Nephron progenitor cell (in vitro differentiated cells): ENCODE measurements at regions not wholly inside any gene's neighbourhood (a gene's known extent, or its start where the extent isn't known, plus 50 kb on each side); places are given as distances from the start of the nearest gene placed in this dataset.
A peak's percentile ranks its signal among the peaks of the same experiment; 100 is the strongest.

ENCODE experiments used
- DNase-seq: peaks from one replicate; pipeline ENCODE4 v3.0.0; 2021
- H3K27ac Mint-ChIP-seq: 2 replicates; pipeline ENCODE4 v1.8.0; 2021; ENCODE audit warnings: mild to moderate bottlenecking, moderate library complexity, mixed read lengths
- H3K27me3 Mint-ChIP-seq: 2 replicates; pipeline ENCODE4 v1.8.0; 2021; ENCODE audit warnings: mild to moderate bottlenecking, low read depth, mixed read lengths; ENCODE audit not compliant: poor library complexity
- H3K36me3 Mint-ChIP-seq: 2 replicates; pipeline ENCODE4 v1.8.0; 2021; ENCODE audit warnings: low read depth, mixed read lengths
- H3K4me1 Mint-ChIP-seq: 2 replicates; pipeline ENCODE4 v1.8.0; 2021; ENCODE audit warnings: mixed read lengths
- H3K4me3 Mint-ChIP-seq: 2 replicates; pipeline ENCODE4 v1.8.0; 2021; ENCODE audit warnings: mild to moderate bottlenecking, moderate library complexity, mixed read lengths
- H3K9me3 Mint-ChIP-seq: 2 replicates; pipeline ENCODE4 v1.8.0; 2021; ENCODE audit warnings: mild to moderate bottlenecking, moderate library complexity, mixed read lengths
- CTCF ChIP-seq: fragments of 200-600 bp; sonication (generic); IDR thresholded peaks from 2 replicates; pipeline ENCODE4 v1.5.0; 2021; ENCODE audit warnings: antibody characterized with exemption

- Mint-ChIP-seq H3K27me3 (no peaks in the 10 kb centered on the region), H3K9me3 (no peaks in the 10 kb centered on the region), H3K36me3 (no peaks in the 10 kb centered on the region), H3K4me3 (no peak overlapping the region), H3K4me1 (peaks cover 29% of the 10 kb centered on the region), H3K27ac (peak overlapping the region; percentile 44)
- no peak for DNase-seq
- TF ChIP-seq CTCF, result no peak
These were observed 287.2 kb upstream of the POU3F2 start for GRCh38 chr6:98547151-98547550.

GRCh38 chr6:98547634-98548033 lies 286.7 kb upstream of the POU3F2 start:
- H3K27ac Mint-ChIP-seq, result peak overlapping the region; percentile 73
- no peaks in the 10 kb centered on the region for H3K27me3 Mint-ChIP-seq
- H3K36me3 Mint-ChIP-seq, result no peaks in the 10 kb centered on the region
- H3K4me1 Mint-ChIP-seq, result peaks cover 29% of the 10 kb centered on the region
- peak; percentile 23 for DNase-seq
- no peak overlapping the region for H3K4me3 Mint-ChIP-seq
- TF ChIP-seq CTCF, result no peak
- H3K9me3 Mint-ChIP-seq, result no peaks in the 10 kb centered on the region

- DNase-seq, result no peak
- H3K27ac Mint-ChIP-seq, result peak overlapping the region; percentile 73
- H3K27me3 Mint-ChIP-seq, result no peaks in the 10 kb centered on the region
- peaks cover 29% of the 10 kb centered on the region for H3K4me1 Mint-ChIP-seq
- H3K36me3 Mint-ChIP-seq, result no peaks in the 10 kb centered on the region
- H3K9me3 Mint-ChIP-seq, result no peaks in the 10 kb centered on the region
- no peak for TF ChIP-seq CTCF
- H3K4me3 Mint-ChIP-seq, result no peak overlapping the region
These were observed 286.1 kb upstream of the POU3F2 start for GRCh38 chr6:98548301-98548700.

GRCh38 chr6:98560418-98560817 lies 274.0 kb upstream of the POU3F2 start:
- H3K4me1 Mint-ChIP-seq, result no peaks in the 10 kb centered on the region
- H3K9me3 Mint-ChIP-seq, result no peaks in the 10 kb centered on the region
- H3K27me3 Mint-ChIP-seq, result peaks cover 6% of the 10 kb centered on the region
- TF ChIP-seq CTCF, result no peak
- H3K27ac Mint-ChIP-seq, result peak overlapping the region; percentile 8
- no peak overlapping the region for H3K4me3 Mint-ChIP-seq
- no peak for DNase-seq
- no peaks in the 10 kb centered on the region for H3K36me3 Mint-ChIP-seq

GRCh38 chr6:98560841-98561240 lies 273.5 kb upstream of the POU3F2 start:
- TF ChIP-seq CTCF, result no peak
- Mint-ChIP-seq H3K36me3 (no peaks in the 10 kb centered on the region), H3K27me3 (peaks cover 6% of the 10 kb centered on the region), H3K4me3 (no peak overlapping the region), H3K4me1 (no peaks in the 10 kb centered on the region), H3K9me3 (no peaks in the 10 kb centered on the region), H3K27ac (no peak overlapping the region)
- DNase-seq, result no peak

GRCh38 chr6:98566126-98566525 lies 268.2 kb upstream of the POU3F2 start:
- Mint-ChIP-seq H3K27ac (no peak overlapping the region), H3K27me3 (no peaks in the 10 kb centered on the region), H3K9me3 (no peaks in the 10 kb centered on the region), H3K4me1 (no peaks in the 10 kb centered on the region), H3K36me3 (no peaks in the 10 kb centered on the region), H3K4me3 (no peak overlapping the region)
- no peak for TF ChIP-seq CTCF
- DNase-seq, result no peak
